ENCODE measurements at regions not wholly inside any gene's neighbourhood (a gene's known extent, or its start where the extent isn't known, plus 50 kb on each side); places are given as distances from the start of the nearest gene placed in this dataset.

GRCh38 chr6:40792183-40792582 lies 205.0 kb upstream of the LRFN2 start:
- Histone ChIP-seq H3K9ac (ENCODE audit: low read depth, low read length) (no peak overlapping the region), H3K4me3 (ENCODE audit: low read length) (no peak overlapping the region), H3K27ac (ENCODE audit: low read depth, low read length) (no peak overlapping the region), H3K27me3 (ENCODE audit: insufficient read depth, low read length) (no peaks in the 10 kb centered on the region), H3K36me3 (ENCODE audit: insufficient read depth, low read length) (no peaks in the 10 kb centered on the region), H3K4me1 (ENCODE audit: insufficient read depth, low read length) (0 out of 2 replicates have a peak, but pooled peaks cover 6% of the 10 kb centered on the region), H3K9me3 (ENCODE audit: insufficient read depth, low read depth, low read length) (no peaks in the 10 kb centered on the region)
- WGBS = 91% methylated on average over 2 of the region's 2 CpGs

- Histone ChIP-seq H3K27me3 (ENCODE audit: insufficient read depth, low read length) (no peaks in the 10 kb centered on the region; the same call in 1 of the 2 replicates), H3K9ac (ENCODE audit: low read depth, low read length) (no peak overlapping the region), H3K36me3 (ENCODE audit: insufficient read depth, low read length) (no peaks in the 10 kb centered on the region), H3K9me3 (ENCODE audit: insufficient read depth, low read depth, low read length) (no peaks in the 10 kb centered on the region), H3K4me1 (ENCODE audit: insufficient read depth, low read length) (0 out of 2 replicates have a peak, but pooled peaks cover 6% of the 10 kb centered on the region), H3K4me3 (ENCODE audit: low read length) (no peak overlapping the region), H3K27ac (ENCODE audit: low read depth, low read length) (no peak overlapping the region)
- WGBS = 33% methylated on average over 4 of the region's 4 CpGs
Measured at GRCh38 chr6:40791004-40791403, 203.8 kb upstream of the LRFN2 start.

- H3K9me3 ChIP-seq (ENCODE audit: insufficient read depth, low read depth, low read length) = no peaks in the 10 kb centered on the region
- no peaks in the 10 kb centered on the region for H3K36me3 ChIP-seq (ENCODE audit: insufficient read depth, low read length)
- H3K4me1 ChIP-seq (ENCODE audit: insufficient read depth, low read length) = 0 out of 2 replicates have a peak, but pooled peaks cover 6% of the 10 kb centered on the region
- H3K27ac ChIP-seq (ENCODE audit: low read depth, low read length) = no peak overlapping the region
- WGBS = 81% methylated on average over 10 of the region's 11 CpGs
- H3K4me3 ChIP-seq (ENCODE audit: low read length) = no peak overlapping the region
- no peaks in the 10 kb centered on the region; the same call in 1 of the 2 replicates for H3K27me3 ChIP-seq (ENCODE audit: insufficient read depth, low read length)
- H3K9ac ChIP-seq (ENCODE audit: low read depth, low read length) = no peak overlapping the region
Measured at GRCh38 chr6:40788661-40789655, 201.8 kb upstream of the LRFN2 start.

GRCh38 chr6:40782355-40782754 lies 195.2 kb upstream of the LRFN2 start:
- no peaks in the 10 kb centered on the region for H3K4me1 ChIP-seq (ENCODE audit: insufficient read depth, low read length)
- H3K4me3 ChIP-seq (ENCODE audit: low read length) = no peak overlapping the region
- no peak overlapping the region for H3K9ac ChIP-seq (ENCODE audit: low read depth, low read length)
- H3K9me3 ChIP-seq (ENCODE audit: insufficient read depth, low read depth, low read length) = no peaks in the 10 kb centered on the region
- 91% methylated on average over 3 of the region's 3 CpGs for WGBS
- no peaks in the 10 kb centered on the region; the same call in 1 of the 2 replicates for H3K27me3 ChIP-seq (ENCODE audit: insufficient read depth, low read length)
- no peaks in the 10 kb centered on the region for H3K36me3 ChIP-seq (ENCODE audit: insufficient read depth, low read length)
- no peak overlapping the region for H3K27ac ChIP-seq (ENCODE audit: low read depth, low read length)

GRCh38 chr6:40780637-40781036 lies 193.5 kb upstream of the LRFN2 start:
- Histone ChIP-seq H3K27me3 (ENCODE audit: insufficient read depth, low read length) (no peaks in the 10 kb centered on the region), H3K9me3 (ENCODE audit: insufficient read depth, low read depth, low read length) (no peaks in the 10 kb centered on the region), H3K4me1 (ENCODE audit: insufficient read depth, low read length) (no peaks in the 10 kb centered on the region), H3K27ac (ENCODE audit: low read depth, low read length) (no peak overlapping the region), H3K9ac (ENCODE audit: low read depth, low read length) (no peak overlapping the region), H3K4me3 (ENCODE audit: low read length) (no peak overlapping the region), H3K36me3 (ENCODE audit: insufficient read depth, low read length) (no peaks in the 10 kb centered on the region)
- 96% methylated on average over 3 of the region's 3 CpGs for WGBS

GRCh38 chr6:40779409-40779808 lies 192.2 kb upstream of the LRFN2 start:
- WGBS = 96% methylated on average over 3 of the region's 3 CpGs

GRCh38 chr6:40778918-40779317 lies 191.8 kb upstream of the LRFN2 start:
- H3K4me3 ChIP-seq (ENCODE audit: low read length) = no peak overlapping the region
- H3K27me3 ChIP-seq (ENCODE audit: insufficient read depth, low read length) = no peaks in the 10 kb centered on the region
- no peaks in the 10 kb centered on the region for H3K4me1 ChIP-seq (ENCODE audit: insufficient read depth, low read length)
- H3K9ac ChIP-seq (ENCODE audit: low read depth, low read length) = no peak overlapping the region
- no peaks in the 10 kb centered on the region for H3K36me3 ChIP-seq (ENCODE audit: insufficient read depth, low read length)
- 100% methylated on average over 1 of the region's 1 CpG for WGBS
- no peak overlapping the region for H3K27ac ChIP-seq (ENCODE audit: low read depth, low read length)
- H3K9me3 ChIP-seq (ENCODE audit: insufficient read depth, low read depth, low read length) = no peaks in the 10 kb centered on the region

More at GRCh38 chr6:40779409-40779808, 192.2 kb upstream of the LRFN2 start:
- no peaks in the 10 kb centered on the region for H3K4me1 ChIP-seq (ENCODE audit: insufficient read depth, low read length)
- H3K36me3 ChIP-seq (ENCODE audit: insufficient read depth, low read length) = no peaks in the 10 kb centered on the region
- H3K27ac ChIP-seq (ENCODE audit: low read depth, low read length) = no peak overlapping the region
- H3K27me3 ChIP-seq (ENCODE audit: insufficient read depth, low read length) = no peaks in the 10 kb centered on the region
- H3K4me3 ChIP-seq (ENCODE audit: low read length) = no peak overlapping the region
- H3K9ac ChIP-seq (ENCODE audit: low read depth, low read length) = no peak overlapping the region
- no peaks in the 10 kb centered on the region for H3K9me3 ChIP-seq (ENCODE audit: insufficient read depth, low read depth, low read length)

GRCh38 chr6:40778196-40778595 lies 191.0 kb upstream of the LRFN2 start:
- no peaks in the 10 kb centered on the region for H3K9me3 ChIP-seq (ENCODE audit: insufficient read depth, low read depth, low read length)
- H3K27me3 ChIP-seq (ENCODE audit: insufficient read depth, low read length) = no peaks in the 10 kb centered on the region
- no peak overlapping the region for H3K9ac ChIP-seq (ENCODE audit: low read depth, low read length)
- H3K27ac ChIP-seq (ENCODE audit: low read depth, low read length) = no peak overlapping the region
- no peak overlapping the region for H3K4me3 ChIP-seq (ENCODE audit: low read length)
- no peaks in the 10 kb centered on the region for H3K4me1 ChIP-seq (ENCODE audit: insufficient read depth, low read length)
- H3K36me3 ChIP-seq (ENCODE audit: insufficient read depth, low read length) = no peaks in the 10 kb centered on the region
- WGBS = 82% methylated on average over 3 of the region's 3 CpGs

- Histone ChIP-seq H3K9me3 (ENCODE audit: insufficient read depth, low read depth, low read length) (no peaks in the 10 kb centered on the region), H3K27ac (ENCODE audit: low read depth, low read length) (no peak overlapping the region), H3K27me3 (ENCODE audit: insufficient read depth, low read length) (no peaks in the 10 kb centered on the region), H3K9ac (ENCODE audit: low read depth, low read length) (no peak overlapping the region), H3K36me3 (ENCODE audit: insufficient read depth, low read length) (no peaks in the 10 kb centered on the region), H3K4me1 (ENCODE audit: insufficient read depth, low read length) (no peaks in the 10 kb centered on the region), H3K4me3 (ENCODE audit: low read length) (no peak overlapping the region)
- 83% methylated on average over 1 of the region's 1 CpG for WGBS
Measured at GRCh38 chr6:40774932-40775331, 187.8 kb upstream of the LRFN2 start.

GRCh38 chr6:40770794-40771193 lies 183.6 kb upstream of the LRFN2 start:
- H3K9ac ChIP-seq (ENCODE audit: low read depth, low read length) = no peak overlapping the region
- H3K27ac ChIP-seq (ENCODE audit: low read depth, low read length) = no peak overlapping the region
- no peaks in the 10 kb centered on the region for H3K27me3 ChIP-seq (ENCODE audit: insufficient read depth, low read length)
- no peaks in the 10 kb centered on the region for H3K9me3 ChIP-seq (ENCODE audit: insufficient read depth, low read depth, low read length)
- no peak overlapping the region for H3K4me3 ChIP-seq (ENCODE audit: low read length)
- no peaks in the 10 kb centered on the region for H3K36me3 ChIP-seq (ENCODE audit: insufficient read depth, low read length)
- H3K4me1 ChIP-seq (ENCODE audit: insufficient read depth, low read length) = no peaks in the 10 kb centered on the region

GRCh38 chr6:40764726-40765125 lies 177.6 kb upstream of the LRFN2 start:
- H3K27ac ChIP-seq (ENCODE audit: low read depth, low read length) = no peak overlapping the region
- 93% methylated on average over 1 of the region's 1 CpG for WGBS
- no peaks in the 10 kb centered on the region for H3K36me3 ChIP-seq (ENCODE audit: insufficient read depth, low read length)
- H3K4me3 ChIP-seq (ENCODE audit: low read length) = no peak overlapping the region
- H3K9ac ChIP-seq (ENCODE audit: low read depth, low read length) = no peak overlapping the region
- no peaks in the 10 kb centered on the region for H3K9me3 ChIP-seq (ENCODE audit: insufficient read depth, low read depth, low read length)
- no peaks in the 10 kb centered on the region for H3K4me1 ChIP-seq (ENCODE audit: insufficient read depth, low read length)
- no peaks in the 10 kb centered on the region for H3K27me3 ChIP-seq (ENCODE audit: insufficient read depth, low read length)
